ENCODE measurements at regions not wholly inside any gene's neighbourhood (a gene's known extent, or its start where the extent isn't known, plus 50 kb on each side); places are given as distances from the start of the nearest gene placed in this dataset.

DNA sequence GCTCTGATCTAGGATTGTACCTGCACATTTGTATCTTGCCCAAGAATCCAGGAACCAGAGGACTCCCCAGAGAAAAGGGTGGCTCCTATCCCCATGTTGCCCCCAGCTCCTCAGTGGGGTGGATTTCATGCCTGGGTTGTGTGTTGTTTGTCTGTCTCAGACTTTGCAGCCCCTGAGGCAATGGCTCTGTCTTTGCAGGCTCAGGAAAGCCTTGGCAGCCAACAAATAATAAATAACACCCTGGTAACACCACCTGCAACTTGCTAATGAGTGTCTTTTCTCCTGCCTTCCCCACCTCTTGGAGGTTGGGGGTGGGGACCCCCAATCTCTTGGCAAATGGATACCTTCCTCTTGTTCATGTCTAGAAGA lies 65.2 kb upstream of the CISTR start:
- no peak for TF ChIP-seq POLR2A (IDR thresholded peaks at IDR 0.05)
- TF ChIP-seq, protein P1, sequence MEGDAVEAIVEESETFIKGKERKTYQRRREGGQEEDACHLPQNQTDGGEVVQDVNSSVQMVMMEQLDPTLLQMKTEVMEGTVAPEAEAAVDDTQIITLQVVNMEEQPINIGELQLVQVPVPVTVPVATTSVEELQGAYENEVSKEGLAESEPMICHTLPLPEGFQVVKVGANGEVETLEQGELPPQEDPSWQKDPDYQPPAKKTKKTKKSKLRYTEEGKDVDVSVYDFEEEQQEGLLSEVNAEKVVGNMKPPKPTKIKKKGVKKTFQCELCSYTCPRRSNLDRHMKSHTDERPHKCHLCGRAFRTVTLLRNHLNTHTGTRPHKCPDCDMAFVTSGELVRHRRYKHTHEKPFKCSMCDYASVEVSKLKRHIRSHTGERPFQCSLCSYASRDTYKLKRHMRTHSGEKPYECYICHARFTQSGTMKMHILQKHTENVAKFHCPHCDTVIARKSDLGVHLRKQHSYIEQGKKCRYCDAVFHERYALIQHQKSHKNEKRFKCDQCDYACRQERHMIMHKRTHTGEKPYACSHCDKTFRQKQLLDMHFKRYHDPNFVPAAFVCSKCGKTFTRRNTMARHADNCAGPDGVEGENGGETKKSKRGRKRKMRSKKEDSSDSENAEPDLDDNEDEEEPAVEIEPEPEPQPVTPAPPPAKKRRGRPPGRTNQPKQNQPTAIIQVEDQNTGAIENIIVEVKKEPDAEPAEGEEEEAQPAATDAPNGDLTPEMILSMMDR (IDR thresholded peaks at IDR 0.05 in 8 of 11, conservative IDR thresholded peaks at IDR 0.05 in 3 of 11) = no peak
- TF ChIP-seq POLR2AphosphoS5 (IDR thresholded peaks at IDR 0.05) = no peak

Measured in spleen (tissue), 7 donors.